ENCODE measurements at regions not wholly inside any gene's neighbourhood (a gene's known extent, or its start where the extent isn't known, plus 50 kb on each side); places are given as distances from the start of the nearest gene placed in this dataset.

DNA sequence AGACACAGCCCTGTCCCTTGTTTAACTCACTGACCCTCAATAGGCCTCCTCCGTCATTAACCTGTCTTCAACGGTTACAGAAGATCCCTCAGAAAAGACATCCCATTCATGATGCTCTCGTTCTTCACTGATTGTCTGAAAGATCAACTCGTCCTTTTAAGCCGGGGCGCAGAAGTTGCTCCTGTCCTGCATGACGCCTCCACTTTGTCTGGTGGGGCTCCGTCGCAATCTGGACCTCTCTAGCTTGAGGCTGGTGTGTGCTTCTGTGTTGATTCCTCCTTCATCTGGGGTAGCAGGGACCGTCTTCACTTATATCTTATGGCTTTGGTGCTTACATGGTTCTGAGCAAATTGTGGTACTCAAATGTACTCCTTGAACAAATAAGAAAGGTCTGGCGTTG lies 766.0 kb upstream of the PCDH9 start:
- H2BK5ac ChIP-seq (ENCODE audit: low read length) = no peak overlapping the region
- no peak overlapping the region for H2BK15ac ChIP-seq (ENCODE audit: low read length)
- no CpG with 5 or more reads among the region's 11 CpGs for WGBS, 2 donors (ENCODE audit: extremely low coverage in 2 of 2, insufficient read length in 2 of 2, insufficient replicate concordance in 1 of 2)
- no peak overlapping the region for H3K23ac ChIP-seq (ENCODE audit: low read depth, low read length, poor library complexity)
- H3K9ac ChIP-seq (ENCODE audit: low read depth, low read length, poor library complexity) = no peak overlapping the region
- no peak for DNase-seq (ENCODE audit: low spot score)
- no peaks in the 10 kb centered on the region for H3K36me3 ChIP-seq (replicated peaks in 1 of 2; ENCODE audit: control insufficient read depth in 2 of 2, insufficient read depth in 2 of 2, low read length in 2 of 2)
- no peaks in the 10 kb centered on the region for H3K4me1 ChIP-seq (ENCODE audit: control insufficient read depth in 2 of 2, insufficient read depth in 1 of 2, low read depth in 1 of 2, low read length in 2 of 2)
- H3K79me1 ChIP-seq (ENCODE audit: low read depth, low read length) = no peaks in the 10 kb centered on the region
- no peak overlapping the region for H3K27ac ChIP-seq (replicated peaks; ENCODE audit: low read length)
- no peak overlapping the region for H3K4ac ChIP-seq (ENCODE audit: low read length)
- H3K4me2 ChIP-seq (ENCODE audit: insufficient read depth, low read length, poor library complexity, severe bottlenecking) = no peak overlapping the region
- H3K18ac ChIP-seq (ENCODE audit: low read length) = no peak overlapping the region
- no peak overlapping the region for H4K8ac ChIP-seq (ENCODE audit: low read depth, low read length)
- no peaks in the 10 kb centered on the region for H3K9me3 ChIP-seq (replicated peaks in 1 of 2; ENCODE audit: control insufficient read depth in 2 of 2, insufficient read depth in 1 of 2, low read depth in 1 of 2, low read length in 2 of 2)
- H2AK5ac ChIP-seq (ENCODE audit: low read depth, low read length) = no peak overlapping the region
- no peak overlapping the region for H3K4me3 ChIP-seq (ENCODE audit: low read length in 2 of 2)
- no peak overlapping the region for H2BK120ac ChIP-seq (ENCODE audit: low read depth, low read length)
- no peak overlapping the region for H3K14ac ChIP-seq (ENCODE audit: low read length)
- no peak overlapping the region for H4K91ac ChIP-seq (ENCODE audit: low read depth, low read length, poor library complexity)
- no peaks in the 10 kb centered on the region for H3K27me3 ChIP-seq (ENCODE audit: control insufficient read depth in 3 of 3, insufficient read depth in 3 of 3, low read depth in 1 of 3, low read length in 3 of 3)
- no peak overlapping the region for H2AFZ ChIP-seq (ENCODE audit: low read length)
- H2BK12ac ChIP-seq (ENCODE audit: low read length) = no peak overlapping the region

DNA sequence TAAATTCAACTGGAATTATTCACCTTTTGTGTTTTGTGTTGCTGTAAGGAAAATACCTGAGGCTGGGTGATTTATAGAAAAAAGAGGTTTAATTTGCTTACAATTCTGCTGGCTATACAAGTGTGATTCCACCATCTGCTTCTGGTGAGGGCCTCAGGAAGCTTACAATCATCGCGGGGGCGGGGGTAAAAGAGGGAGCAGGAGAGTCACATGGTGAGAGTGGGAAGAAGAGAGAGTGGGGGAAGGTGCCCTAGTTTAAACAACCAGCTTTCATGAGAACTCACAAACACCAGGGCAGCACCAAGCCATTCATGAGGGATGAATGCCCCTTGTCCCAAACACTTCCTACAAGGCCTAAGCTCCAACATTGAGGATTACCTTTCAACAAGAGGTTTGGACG lies 760.7 kb upstream of the PCDH9 start:
- H3K4me2 ChIP-seq (ENCODE audit: insufficient read depth, low read length, poor library complexity, severe bottlenecking) = no peak overlapping the region
- no peak overlapping the region for H2BK120ac ChIP-seq (ENCODE audit: low read depth, low read length)
- no peak for DNase-seq (ENCODE audit: low spot score)
- no peak overlapping the region for H2BK12ac ChIP-seq (ENCODE audit: low read length)
- no peaks in the 10 kb centered on the region for H3K27me3 ChIP-seq (ENCODE audit: control insufficient read depth in 3 of 3, insufficient read depth in 3 of 3, low read depth in 1 of 3, low read length in 3 of 3)
- H3K4me1 ChIP-seq (ENCODE audit: control insufficient read depth in 2 of 2, insufficient read depth in 1 of 2, low read depth in 1 of 2, low read length in 2 of 2) = no peaks in the 10 kb centered on the region
- H3K14ac ChIP-seq (ENCODE audit: low read length) = no peak overlapping the region
- H3K18ac ChIP-seq (ENCODE audit: low read length) = no peak overlapping the region
- no peaks in the 10 kb centered on the region for H3K36me3 ChIP-seq (replicated peaks in 1 of 2; ENCODE audit: control insufficient read depth in 2 of 2, insufficient read depth in 2 of 2, low read length in 2 of 2)
- H4K91ac ChIP-seq (ENCODE audit: low read depth, low read length, poor library complexity) = no peak overlapping the region
- H4K8ac ChIP-seq (ENCODE audit: low read depth, low read length) = no peak overlapping the region
- H3K4ac ChIP-seq (ENCODE audit: low read length) = no peak overlapping the region
- H2AFZ ChIP-seq (ENCODE audit: low read length) = no peak overlapping the region
- H3K4me3 ChIP-seq (ENCODE audit: low read length in 2 of 2) = no peak overlapping the region
- H2AK5ac ChIP-seq (ENCODE audit: low read depth, low read length) = no peak overlapping the region
- H2BK15ac ChIP-seq (ENCODE audit: low read length) = no peak overlapping the region
- no peak overlapping the region for H2BK5ac ChIP-seq (ENCODE audit: low read length)
- no peak overlapping the region for H3K27ac ChIP-seq (replicated peaks; ENCODE audit: low read length)
- H3K9me3 ChIP-seq (replicated peaks in 1 of 2; ENCODE audit: control insufficient read depth in 2 of 2, insufficient read depth in 1 of 2, low read depth in 1 of 2, low read length in 2 of 2) = no peaks in the 10 kb centered on the region
- H3K79me1 ChIP-seq (ENCODE audit: low read depth, low read length) = no peaks in the 10 kb centered on the region
- no CpG with 5 or more reads among the region's 4 CpGs for WGBS, 2 donors (ENCODE audit: extremely low coverage in 2 of 2, insufficient read length in 2 of 2, insufficient replicate concordance in 1 of 2)
- H3K9ac ChIP-seq (ENCODE audit: low read depth, low read length, poor library complexity) = no peak overlapping the region
- H3K23ac ChIP-seq (ENCODE audit: low read depth, low read length, poor library complexity) = no peak overlapping the region

DNA sequence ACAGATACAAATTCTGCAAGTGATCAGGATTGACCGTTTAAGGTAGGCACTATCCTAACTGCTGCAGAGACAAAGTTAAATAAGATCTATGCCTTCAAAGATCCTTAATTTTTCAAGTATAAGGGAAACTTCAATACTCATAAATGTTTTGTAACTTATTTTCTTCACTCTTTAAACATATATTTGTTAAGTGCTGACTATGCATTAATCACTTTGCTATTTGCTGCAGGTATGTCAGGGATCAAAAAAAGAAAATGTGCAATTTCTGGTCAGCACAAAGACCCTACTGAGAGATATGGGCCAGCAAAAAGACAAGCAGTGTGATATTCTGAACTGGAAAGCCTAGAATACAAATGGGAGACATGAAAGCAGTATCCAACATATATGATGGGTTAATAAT lies 756.1 kb upstream of the PCDH9 start:
- DNase-seq (ENCODE audit: low spot score) = no peak
- Histone ChIP-seq H3K18ac (ENCODE audit: low read length) (no peak overlapping the region), H3K9ac (ENCODE audit: low read depth, low read length, poor library complexity) (no peak overlapping the region), H3K79me1 (ENCODE audit: low read depth, low read length) (no peaks in the 10 kb centered on the region), H4K91ac (ENCODE audit: low read depth, low read length, poor library complexity) (no peak overlapping the region), H2BK12ac (ENCODE audit: low read length) (no peak overlapping the region), H3K4me2 (ENCODE audit: insufficient read depth, low read length, poor library complexity, severe bottlenecking) (no peak overlapping the region), H2BK15ac (ENCODE audit: low read length) (no peak overlapping the region), H3K27ac (replicated peaks; ENCODE audit: low read length) (no peak overlapping the region), H3K36me3 (replicated peaks in 1 of 2; ENCODE audit: control insufficient read depth in 2 of 2, insufficient read depth in 2 of 2, low read length in 2 of 2) (no peaks in the 10 kb centered on the region), H3K23ac (ENCODE audit: low read depth, low read length, poor library complexity) (no peak overlapping the region), H3K4ac (ENCODE audit: low read length) (no peak overlapping the region), H3K14ac (ENCODE audit: low read length) (no peak overlapping the region), H3K4me3 (ENCODE audit: low read length in 2 of 2) (no peak overlapping the region), H3K9me3 (replicated peaks in 1 of 2; ENCODE audit: control insufficient read depth in 2 of 2, insufficient read depth in 1 of 2, low read depth in 1 of 2, low read length in 2 of 2) (no peaks in the 10 kb centered on the region), H4K8ac (ENCODE audit: low read depth, low read length) (no peak overlapping the region), H2AK5ac (ENCODE audit: low read depth, low read length) (no peak overlapping the region), H2BK120ac (ENCODE audit: low read depth, low read length) (no peak overlapping the region), H3K4me1 (ENCODE audit: control insufficient read depth in 2 of 2, insufficient read depth in 1 of 2, low read depth in 1 of 2, low read length in 2 of 2) (no peaks in the 10 kb centered on the region), H3K27me3 (ENCODE audit: control insufficient read depth in 3 of 3, insufficient read depth in 3 of 3, low read depth in 1 of 3, low read length in 3 of 3) (no peaks in the 10 kb centered on the region), H2AFZ (ENCODE audit: low read length) (no peak overlapping the region), H2BK5ac (ENCODE audit: low read length) (no peak overlapping the region)
- no CpG with 5 or more reads among the region's 1 CpG for whole genome bisulfite sequencing, 2 donors (ENCODE audit: extremely low coverage in 2 of 2, insufficient read length in 2 of 2, insufficient replicate concordance in 1 of 2)

- Histone ChIP-seq H3K4me2 (ENCODE audit: insufficient read depth, low read length, poor library complexity, severe bottlenecking) (no peak overlapping the region), H2BK5ac (ENCODE audit: low read length) (no peak overlapping the region), H3K9me3 (replicated peaks in 1 of 2; ENCODE audit: control insufficient read depth in 2 of 2, insufficient read depth in 1 of 2, low read depth in 1 of 2, low read length in 2 of 2) (no peaks in the 10 kb centered on the region), H2AK5ac (ENCODE audit: low read depth, low read length) (no peak overlapping the region), H2BK15ac (ENCODE audit: low read length) (no peak overlapping the region), H3K79me1 (ENCODE audit: low read depth, low read length) (no peaks in the 10 kb centered on the region), H2BK12ac (ENCODE audit: low read length) (no peak overlapping the region), H3K36me3 (replicated peaks in 1 of 2; ENCODE audit: control insufficient read depth in 2 of 2, insufficient read depth in 2 of 2, low read length in 2 of 2) (no peaks in the 10 kb centered on the region), H3K9ac (ENCODE audit: low read depth, low read length, poor library complexity) (no peak overlapping the region), H3K27me3 (ENCODE audit: control insufficient read depth in 3 of 3, insufficient read depth in 3 of 3, low read depth in 1 of 3, low read length in 3 of 3) (no peaks in the 10 kb centered on the region), H3K27ac (replicated peaks; ENCODE audit: low read length) (no peak overlapping the region), H3K4ac (ENCODE audit: low read length) (no peak overlapping the region), H3K23ac (ENCODE audit: low read depth, low read length, poor library complexity) (no peak overlapping the region), H4K8ac (ENCODE audit: low read depth, low read length) (no peak overlapping the region), H2BK120ac (ENCODE audit: low read depth, low read length) (no peak overlapping the region), H3K18ac (ENCODE audit: low read length) (no peak overlapping the region), H4K91ac (ENCODE audit: low read depth, low read length, poor library complexity) (no peak overlapping the region), H3K4me3 (ENCODE audit: low read length in 2 of 2) (no peak overlapping the region), H2AFZ (ENCODE audit: low read length) (no peak overlapping the region), H3K14ac (ENCODE audit: low read length) (no peak overlapping the region), H3K4me1 (ENCODE audit: control insufficient read depth in 2 of 2, insufficient read depth in 1 of 2, low read depth in 1 of 2, low read length in 2 of 2) (no peaks in the 10 kb centered on the region)
- WGBS, 2 donors (ENCODE audit: extremely low coverage in 2 of 2, insufficient read length in 2 of 2, insufficient replicate concordance in 1 of 2) = no CpG with 5 or more reads among the region's 2 CpGs
- no peak for DNase-seq (ENCODE audit: low spot score)
These were observed 746.9 kb upstream of the PCDH9 start for GRCh38 chr13:67977066-67977465.
